GM13977 (cell line): ENCODE measurements at regions not wholly inside any gene's neighbourhood (a gene's known extent, or its start where the extent isn't known, plus 50 kb on each side); places are given as distances from the start of the nearest gene placed in this dataset.
"Not testable (repeated sequence)": the region's sequence is repeated elsewhere in the genome, so short reads cannot be mapped to it uniquely, and the experiment has no call there.

ENCODE experiments used
- DNase-seq: peaks from one replicate; pipeline ENCODE4 v3.0.0; 2012; ENCODE audit warnings: low spot score
- in situ Hi-C: fragments of 300-500 bp; cut with MboI; formaldehyde crosslinking; loops from one replicate; pipeline ENCODE4 v1.12.0; 2022; ENCODE audit warnings: low sequenced_read_pairs, low pct_unique_long_range_greater_than_20kb, mixed read lengths, inconsistent platforms; ENCODE audit not compliant: unreplicated experiment
- TF ChIP-seq, protein P1 (sequence below): IDR thresholded peaks from 2 replicates; pipeline ENCODE4 v1.5.1; 2012; ENCODE audit warnings: mild to moderate bottlenecking, control low read depth; ENCODE audit not compliant: insufficient read depth; ENCODE audit errors: extremely low read depth, missing control alignments

- in situ Hi-C loops, result no loop called here
- TF ChIP-seq, protein P1, sequence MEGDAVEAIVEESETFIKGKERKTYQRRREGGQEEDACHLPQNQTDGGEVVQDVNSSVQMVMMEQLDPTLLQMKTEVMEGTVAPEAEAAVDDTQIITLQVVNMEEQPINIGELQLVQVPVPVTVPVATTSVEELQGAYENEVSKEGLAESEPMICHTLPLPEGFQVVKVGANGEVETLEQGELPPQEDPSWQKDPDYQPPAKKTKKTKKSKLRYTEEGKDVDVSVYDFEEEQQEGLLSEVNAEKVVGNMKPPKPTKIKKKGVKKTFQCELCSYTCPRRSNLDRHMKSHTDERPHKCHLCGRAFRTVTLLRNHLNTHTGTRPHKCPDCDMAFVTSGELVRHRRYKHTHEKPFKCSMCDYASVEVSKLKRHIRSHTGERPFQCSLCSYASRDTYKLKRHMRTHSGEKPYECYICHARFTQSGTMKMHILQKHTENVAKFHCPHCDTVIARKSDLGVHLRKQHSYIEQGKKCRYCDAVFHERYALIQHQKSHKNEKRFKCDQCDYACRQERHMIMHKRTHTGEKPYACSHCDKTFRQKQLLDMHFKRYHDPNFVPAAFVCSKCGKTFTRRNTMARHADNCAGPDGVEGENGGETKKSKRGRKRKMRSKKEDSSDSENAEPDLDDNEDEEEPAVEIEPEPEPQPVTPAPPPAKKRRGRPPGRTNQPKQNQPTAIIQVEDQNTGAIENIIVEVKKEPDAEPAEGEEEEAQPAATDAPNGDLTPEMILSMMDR, result no peak
- DNase-seq, result no peak
These were observed 737.4 kb downstream of the DNAH5 start for GRCh38 chr5:13207112-13207511.

GRCh38 chr5:13201022-13201421 is 743.5 kb downstream of the DNAH5 start:
- in situ Hi-C loops, result no loop called here
- DNase-seq, result no peak
- TF ChIP-seq, protein P1, result no peak

GRCh38 chr5:13198226-13198625 is 746.3 kb downstream of the DNAH5 start:
- DNase-seq, in situ Hi-C loops: not testable (repeated sequence)

- TF ChIP-seq, protein P1, result no peak
These were observed 755.0 kb downstream of the DNAH5 start for GRCh38 chr5:13189532-13189931.

GRCh38 chr5:13188371-13188770 is 756.1 kb downstream of the DNAH5 start:
- TF ChIP-seq, protein P1, result no peak
- in situ Hi-C loops, result no loop called here
- no peak for DNase-seq

More at GRCh38 chr5:13189532-13189931, 755.0 kb downstream of the DNAH5 start:
- in situ Hi-C loops, result no loop called here
- no peak for DNase-seq

DNA sequence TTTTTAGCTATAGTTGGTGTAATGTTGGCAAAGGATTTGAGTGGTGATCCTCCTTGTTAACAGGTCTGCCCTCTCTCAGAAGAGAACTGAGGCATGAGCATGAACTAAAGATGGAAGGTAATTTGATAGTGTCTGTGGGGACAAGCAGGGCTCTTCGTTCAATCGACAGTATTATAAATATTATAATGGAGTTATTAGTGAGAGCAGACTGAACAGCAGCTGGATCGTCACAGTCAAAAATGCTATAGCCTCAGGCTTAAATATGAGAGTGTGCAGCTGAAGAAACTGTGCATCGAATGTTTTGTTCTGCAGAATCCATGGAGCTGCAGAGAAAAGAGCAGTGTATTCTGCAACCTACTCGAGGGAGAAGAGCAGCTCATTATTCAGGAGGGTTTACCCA is 757.3 kb downstream of the DNAH5 start:
- TF ChIP-seq, protein P1, result no peak
- DNase-seq, result no peak
- in situ Hi-C loops, result no loop called here

DNA sequence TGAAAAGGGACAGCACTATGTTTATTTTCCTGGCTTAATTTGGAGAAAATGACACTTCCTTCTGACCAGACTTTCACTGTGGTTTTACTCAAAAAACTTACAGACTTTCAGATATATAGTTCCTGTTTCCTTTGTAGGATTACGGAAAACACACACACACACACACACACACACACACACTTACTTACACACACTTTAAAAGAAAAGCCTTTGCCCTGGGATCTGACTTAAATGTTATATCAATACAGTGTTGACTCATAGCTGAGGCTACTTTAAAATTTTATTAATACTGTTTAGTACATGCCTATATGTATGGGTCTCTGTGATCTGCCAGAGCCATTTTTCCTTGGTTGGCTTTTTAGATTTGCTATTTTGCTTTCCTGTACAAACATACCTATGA is 758.3 kb downstream of the DNAH5 start:
- in situ Hi-C loops, result no loop called here
- TF ChIP-seq, protein P1, result no peak
- no peak for DNase-seq
